HG03442 (cell line): ENCODE measurements at regions not wholly inside any gene's neighbourhood (a gene's known extent, or its start where the extent isn't known, plus 50 kb on each side); places are given as distances from the start of the nearest gene placed in this dataset.

Source experiments
- ATAC-seq: cut with Tn5 transposase; IDR thresholded peaks from one replicate; pipeline ENCODE4 v1.9.1; 2021; ENCODE audit warnings: mild to moderate bottlenecking, moderate library complexity; ENCODE audit not compliant: unreplicated experiment

- no peak for ATAC-seq
Observed at GRCh38 chr21:22871692-22872091, 1873.5 kb downstream of the NCAM2 start.

DNA sequence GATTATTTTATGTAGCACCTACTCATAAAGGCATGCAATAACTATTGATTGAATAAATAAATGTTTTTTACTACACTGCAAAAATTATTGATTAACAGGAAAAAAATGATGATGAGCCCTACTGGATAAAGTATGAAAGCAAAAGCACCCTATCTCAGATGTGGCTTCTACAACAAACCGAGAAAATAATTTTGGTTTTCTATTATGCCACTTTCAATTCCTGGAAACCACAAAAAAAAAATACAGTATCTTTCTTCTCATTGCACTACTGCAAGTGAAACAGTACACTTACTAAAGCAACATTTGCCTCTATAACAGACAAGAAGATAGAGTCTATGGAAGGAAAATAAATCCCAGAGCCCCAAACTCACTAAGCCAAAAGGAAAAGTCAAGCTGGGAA is 1882.4 kb downstream of the NCAM2 start:
- ATAC-seq = no peak

DNA sequence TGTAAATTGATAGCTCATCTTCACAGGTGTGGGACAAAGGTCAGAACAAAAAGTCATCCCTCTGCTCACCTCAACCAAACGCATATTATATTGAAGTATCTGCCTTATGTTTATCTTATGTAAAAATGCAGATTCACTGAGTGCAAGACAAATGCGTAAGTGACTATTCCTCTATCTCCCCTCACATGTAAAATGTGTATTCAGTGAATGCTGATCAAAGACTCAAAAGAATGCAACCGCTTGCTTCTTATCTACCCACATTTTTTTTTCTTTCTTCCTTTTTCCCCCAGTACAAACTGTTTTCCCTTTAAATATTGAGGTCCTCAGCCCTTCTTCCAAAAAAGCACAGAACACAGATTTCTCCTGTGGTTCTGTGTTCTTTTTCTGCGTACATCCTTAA is 1882.9 kb downstream of the NCAM2 start:
- no peak for ATAC-seq

DNA sequence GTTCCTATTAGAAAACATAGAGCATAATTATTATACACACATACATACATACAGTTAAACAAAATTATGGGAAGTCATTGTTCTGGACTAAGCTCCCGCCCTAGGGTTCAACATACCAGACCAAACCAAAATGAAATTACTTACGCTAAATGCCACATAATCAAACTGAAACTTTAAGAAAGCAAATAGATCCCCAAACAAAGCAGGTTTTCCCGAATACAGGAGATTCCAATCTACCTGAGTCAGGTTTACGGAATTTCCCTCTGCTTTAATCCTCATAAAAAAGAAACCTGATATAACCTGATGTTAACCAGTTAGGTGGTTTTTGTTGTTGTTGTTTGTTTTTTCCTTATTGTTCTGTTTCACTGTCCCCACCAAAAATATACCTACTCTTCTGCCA is 1886.9 kb downstream of the NCAM2 start:
- no peak for ATAC-seq

GRCh38 chr21:22885614-22886013 is 1887.4 kb downstream of the NCAM2 start:
- ATAC-seq = no peak

- no peak for ATAC-seq
Observed at GRCh38 chr21:22889445-22889844, 1891.2 kb downstream of the NCAM2 start.

DNA sequence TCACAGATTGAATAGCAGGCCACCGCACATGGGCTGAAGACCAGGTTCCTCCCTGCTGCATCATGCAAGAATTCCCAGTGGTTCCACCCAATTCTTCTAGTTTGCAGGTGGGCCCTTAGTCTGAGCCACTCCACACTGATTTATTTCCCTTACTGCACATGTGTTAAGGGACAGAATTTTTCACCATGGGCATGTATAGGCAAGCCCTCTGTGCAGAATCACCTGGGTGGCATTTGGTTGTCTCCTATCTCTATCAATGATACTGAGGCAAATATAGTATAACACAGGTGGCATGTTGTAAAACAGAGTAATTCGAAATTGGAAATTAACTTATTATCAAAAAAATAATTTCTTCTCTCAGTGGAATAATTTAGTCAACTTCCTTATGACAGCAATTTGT is 1892.4 kb downstream of the NCAM2 start:
- no peak for ATAC-seq

DNA sequence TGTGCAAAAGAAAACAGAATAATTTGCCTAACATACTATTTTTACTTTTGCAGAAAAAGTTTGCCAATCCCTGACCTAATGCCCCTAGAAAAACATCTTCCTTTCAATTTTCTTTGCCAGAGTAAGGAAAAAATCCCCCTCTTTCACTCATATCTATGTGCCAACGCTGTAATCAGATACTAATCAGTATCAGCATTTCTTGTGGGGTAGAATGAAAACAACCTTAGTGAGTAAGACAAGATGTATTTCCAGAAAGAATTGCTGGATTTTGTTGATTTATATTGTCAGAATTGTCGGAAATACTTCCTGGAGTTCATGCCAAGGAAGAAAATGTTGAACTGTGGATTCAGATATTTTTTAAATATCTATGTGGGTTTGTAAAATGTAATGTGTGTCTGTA is 1893.8 kb downstream of the NCAM2 start:
- no peak for ATAC-seq

GRCh38 chr21:22892740-22893139 is 1894.5 kb downstream of the NCAM2 start:
- ATAC-seq = no peak

- no peak for ATAC-seq
Observed at GRCh38 chr21:22898051-22898665, 1899.9 kb downstream of the NCAM2 start.

DNA sequence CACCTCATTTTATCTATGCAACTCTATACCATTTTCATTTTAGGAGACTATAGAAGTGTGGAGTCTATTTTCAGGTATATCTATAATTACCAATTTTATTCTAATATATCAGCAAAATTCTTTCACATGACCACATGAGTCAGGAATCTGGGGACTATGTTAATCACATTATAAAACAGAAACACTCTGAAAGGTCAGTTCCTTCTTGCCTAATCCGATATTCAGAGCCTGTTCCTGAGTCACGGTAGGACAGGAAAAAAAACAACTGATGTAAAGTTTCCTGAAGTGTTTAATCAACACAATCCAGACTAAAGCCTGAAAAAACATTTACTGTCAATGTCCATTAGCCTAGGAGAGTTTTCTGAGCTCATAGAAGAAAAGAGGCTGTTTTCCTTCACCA is 1902.3 kb downstream of the NCAM2 start:
- ATAC-seq = no peak

- no peak for ATAC-seq
Observed at GRCh38 chr21:22903851-22904250, 1905.6 kb downstream of the NCAM2 start.

DNA sequence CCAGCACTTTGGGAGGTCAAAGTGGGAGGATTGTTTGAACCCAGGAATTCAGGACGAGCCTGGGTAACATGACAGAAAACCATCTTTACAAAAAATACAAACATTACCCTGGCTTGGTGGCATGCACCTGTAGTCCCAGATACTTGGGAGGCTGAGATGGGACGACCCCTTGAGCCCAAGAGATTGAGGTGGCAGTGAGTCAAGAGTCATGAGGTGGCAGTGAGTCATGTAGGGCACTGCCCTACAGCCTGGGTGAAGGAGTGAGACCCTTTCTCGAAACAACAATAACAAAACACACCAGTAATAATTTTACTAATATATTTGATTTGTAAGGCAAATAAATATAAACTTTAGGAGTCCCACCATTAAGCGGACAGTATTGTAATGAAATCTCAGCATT is 1906.2 kb downstream of the NCAM2 start:
- no peak for ATAC-seq

GRCh38 chr21:22925032-22925431 is 1926.8 kb downstream of the NCAM2 start:
- ATAC-seq = no peak

GRCh38 chr21:22927469-22927868 is 1929.3 kb downstream of the NCAM2 start:
- ATAC-seq = no peak

DNA sequence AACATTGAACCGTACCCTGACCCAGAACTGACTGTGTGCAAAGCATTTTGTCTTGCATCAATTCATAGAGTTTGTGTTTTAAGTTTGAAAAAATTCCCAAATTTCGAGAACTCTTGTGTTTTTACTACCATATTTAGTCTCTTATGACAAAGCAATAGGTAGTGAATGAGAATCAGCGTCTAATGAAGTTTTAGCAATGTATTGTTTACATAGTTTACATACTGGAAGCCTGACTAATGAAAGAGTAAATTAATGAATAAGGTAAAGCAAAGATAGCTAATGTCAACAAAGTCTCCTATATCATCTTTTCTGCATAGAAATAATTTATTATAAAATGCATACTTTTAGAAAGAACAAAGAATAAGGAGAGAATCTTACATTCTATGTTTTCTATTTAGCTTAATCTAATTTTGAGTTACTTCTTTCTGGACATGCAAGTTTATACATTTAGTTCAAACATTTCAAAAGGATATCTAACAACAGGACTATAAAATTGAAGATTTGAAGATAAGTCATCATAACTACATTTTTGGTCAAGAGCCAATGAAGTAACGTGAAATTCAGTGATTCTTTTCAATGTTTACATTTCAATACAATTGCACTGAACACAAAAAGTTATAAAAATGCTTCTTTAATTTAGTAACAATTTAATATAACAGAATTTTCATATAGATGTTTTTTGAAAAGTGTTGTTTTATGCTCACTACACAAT is 1943.7 kb downstream of the NCAM2 start:
- ATAC-seq = no peak

DNA sequence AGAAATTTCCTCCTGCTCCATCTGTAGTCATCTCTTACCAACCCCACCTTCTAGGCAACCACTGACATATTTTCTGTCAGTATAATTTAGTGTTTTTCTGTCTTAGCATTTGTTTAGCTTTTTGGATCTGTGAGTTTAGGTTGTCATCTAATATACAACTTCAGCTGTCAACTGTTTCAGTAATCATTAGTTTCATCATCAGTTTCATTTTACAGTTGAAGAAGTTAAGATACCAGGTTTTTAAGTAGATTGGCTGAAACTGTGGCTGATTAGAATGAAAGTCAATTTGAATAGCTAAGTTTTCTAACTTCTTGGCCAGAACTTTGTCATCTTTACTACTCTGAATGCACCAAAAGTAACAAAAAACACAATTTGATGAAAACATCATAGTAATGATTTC is 1957.3 kb downstream of the NCAM2 start:
- no peak for ATAC-seq

GRCh38 chr21:22961258-22961657 is 1963.0 kb downstream of the NCAM2 start:
- no peak for ATAC-seq

- ATAC-seq = no peak
Observed at GRCh38 chr21:22965455-22966135, 1967.4 kb downstream of the NCAM2 start.

DNA sequence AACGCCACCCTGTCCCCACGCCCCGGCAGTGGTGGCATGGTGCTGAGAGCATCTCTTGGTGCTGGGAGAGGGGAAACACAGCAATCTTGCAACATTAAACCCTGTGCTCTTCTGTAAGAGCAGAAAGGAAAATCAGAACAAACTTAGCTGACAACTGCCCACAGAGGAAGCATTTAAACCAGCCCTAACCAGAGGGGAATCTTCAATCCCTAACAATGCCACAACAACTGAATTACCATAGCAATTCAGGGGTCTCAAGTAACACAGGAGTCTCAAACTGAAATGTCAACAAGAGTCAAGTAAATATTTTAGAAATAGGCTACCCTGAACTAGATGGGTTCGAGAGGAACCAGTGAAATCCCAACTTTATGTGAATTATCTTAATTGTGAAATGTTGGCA is 1983.6 kb downstream of the NCAM2 start:
- ATAC-seq = no peak

DNA sequence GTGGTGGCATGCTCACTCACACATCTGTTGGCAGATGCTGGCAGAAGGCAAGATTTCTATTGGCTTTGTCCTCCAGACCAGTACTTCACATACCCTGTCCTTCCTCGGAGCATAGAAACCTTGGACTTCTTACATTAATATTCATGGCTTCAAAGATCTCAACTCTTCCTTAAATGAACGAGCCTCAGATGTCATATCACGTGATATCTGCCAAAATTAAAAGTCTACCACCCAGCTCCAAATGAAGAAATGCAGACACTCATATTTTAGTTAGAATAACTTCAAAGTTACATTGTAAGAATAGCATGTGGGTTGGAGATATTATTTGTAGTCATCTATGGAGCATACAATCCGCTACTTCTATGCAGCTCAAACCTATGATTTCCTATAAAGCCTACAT is 1994.9 kb downstream of the NCAM2 start:
- ATAC-seq = no peak

DNA sequence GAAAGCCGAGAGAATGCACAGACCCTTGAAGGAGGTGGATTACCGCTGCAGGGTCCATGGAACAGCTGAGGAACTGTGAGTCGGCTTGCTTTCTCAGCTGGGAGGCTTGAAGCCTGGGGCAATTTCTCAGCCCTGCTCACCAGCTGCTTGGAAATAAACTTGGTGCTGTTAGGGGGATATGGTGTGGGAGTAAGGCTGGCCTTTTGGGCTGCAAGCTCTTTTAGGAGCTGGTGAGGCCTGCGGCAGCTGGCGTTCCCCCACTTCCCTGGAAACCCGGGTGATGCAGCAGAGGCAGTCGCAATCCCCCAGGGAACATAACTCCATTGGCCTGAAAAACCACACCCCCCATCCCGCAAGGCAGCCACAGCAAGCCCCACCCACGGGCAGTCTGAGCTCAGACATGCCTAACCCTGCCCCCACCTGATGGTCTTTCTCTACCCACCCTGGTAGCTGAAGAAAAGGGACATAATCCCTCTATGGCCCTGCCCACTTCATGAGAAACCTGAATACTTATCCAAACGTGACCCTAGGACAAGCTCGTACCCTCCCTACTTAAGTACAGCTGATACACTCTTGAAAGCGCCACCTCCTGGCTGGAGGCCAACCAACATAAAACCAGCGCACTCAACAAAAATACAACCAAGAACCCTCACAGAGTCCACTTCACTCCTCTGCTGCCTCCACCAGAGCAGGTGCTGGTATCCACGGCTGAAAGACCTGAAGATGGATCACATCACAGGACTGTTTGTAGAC is 1995.8 kb downstream of the NCAM2 start:
- no peak for ATAC-seq
